Testis (tissue), 2 donors: ENCODE measurements at regions not wholly inside any gene's neighbourhood (a gene's known extent, or its start where the extent isn't known, plus 50 kb on each side); places are given as distances from the start of the nearest gene placed in this dataset.

Experiments used
- DNase-seq: peaks from one replicate; pipeline ENCODE4 v3.0.0-alpha.2; 2019
- H3K27ac ChIP-seq, 2 donors: fragments of 200-600 bp; sonication (generic); one replicate each; pipeline ENCODE4 v1.5.1; 2019
- H3K27me3 ChIP-seq: fragments of 200-600 bp; sonication (generic); one replicate; pipeline ENCODE4 v1.5.1; 2019
- H3K36me3 ChIP-seq: fragments of 200-600 bp; sonication (generic); one replicate; pipeline ENCODE4 v1.5.1; 2017; ENCODE audit warnings: low read depth; ENCODE audit errors: missing control alignments
- H3K4me1 ChIP-seq: fragments of 200-600 bp; sonication (generic); one replicate; pipeline ENCODE4 v1.5.1; 2019
- H3K4me3 ChIP-seq, 2 donors: fragments of 200-600 bp; sonication (generic); one replicate each; pipeline ENCODE4 v1.5.1; 2017 to 2019
- H3K9me3 ChIP-seq: fragments of 200-600 bp; sonication (generic); one replicate; pipeline ENCODE4 v1.5.1; 2017
- POLR2A ChIP-seq: fragments of 450-650 bp; IDR thresholded peaks from one replicate; pipeline ENCODE4 v1.6.1; 2017; ENCODE audit warnings: antibody characterized with exemption, mild to moderate bottlenecking, moderate library complexity
- WGBS, 2 donors: methylation state at CpG; one replicate each; pipeline ENCODE4 v1.1.5; 2018; 5-methylcytosine and 5-hydroxymethylcytosine counted together
- intact Hi-C: fragments of 100-400 bp; cut with DNase I; formaldehyde crosslinking; loops from one replicate; pipeline ENCODE4 v1.15.1; 2023; ENCODE audit warnings: low total_unique reads
- TF ChIP-seq, protein P1 (sequence below), 3 experiments: fragments of 450-650 bp in 2 of 3; fragments of 200-600 bp in 1 of 3; sonication (generic) in 1 of 3; IDR thresholded peaks; one replicate each; pipeline ENCODE4 v1.5.1; 2016 to 2019; ENCODE audit warnings: antibody characterized with exemption in 3 of 3, mild to moderate bottlenecking in 2 of 3, moderate library complexity in 1 of 3

GRCh38 chr21:35345954-35346353, 296.9 kb upstream of the RUNX1 start:
- H3K9me3 ChIP-seq: no peaks in the 10 kb centered on the region
- no peak overlapping the region for H3K4me3 ChIP-seq
- intact Hi-C loops: no loop called here
- TF ChIP-seq, protein P1, sequence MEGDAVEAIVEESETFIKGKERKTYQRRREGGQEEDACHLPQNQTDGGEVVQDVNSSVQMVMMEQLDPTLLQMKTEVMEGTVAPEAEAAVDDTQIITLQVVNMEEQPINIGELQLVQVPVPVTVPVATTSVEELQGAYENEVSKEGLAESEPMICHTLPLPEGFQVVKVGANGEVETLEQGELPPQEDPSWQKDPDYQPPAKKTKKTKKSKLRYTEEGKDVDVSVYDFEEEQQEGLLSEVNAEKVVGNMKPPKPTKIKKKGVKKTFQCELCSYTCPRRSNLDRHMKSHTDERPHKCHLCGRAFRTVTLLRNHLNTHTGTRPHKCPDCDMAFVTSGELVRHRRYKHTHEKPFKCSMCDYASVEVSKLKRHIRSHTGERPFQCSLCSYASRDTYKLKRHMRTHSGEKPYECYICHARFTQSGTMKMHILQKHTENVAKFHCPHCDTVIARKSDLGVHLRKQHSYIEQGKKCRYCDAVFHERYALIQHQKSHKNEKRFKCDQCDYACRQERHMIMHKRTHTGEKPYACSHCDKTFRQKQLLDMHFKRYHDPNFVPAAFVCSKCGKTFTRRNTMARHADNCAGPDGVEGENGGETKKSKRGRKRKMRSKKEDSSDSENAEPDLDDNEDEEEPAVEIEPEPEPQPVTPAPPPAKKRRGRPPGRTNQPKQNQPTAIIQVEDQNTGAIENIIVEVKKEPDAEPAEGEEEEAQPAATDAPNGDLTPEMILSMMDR (IDR thresholded peaks at IDR 0.05): no peak
- TF ChIP-seq POLR2A: no peak
- no peak overlapping the region for H3K27ac ChIP-seq
- no peaks in the 10 kb centered on the region for H3K27me3 ChIP-seq
- no peak for DNase-seq
- no peaks in the 10 kb centered on the region for H3K36me3 ChIP-seq
- H3K4me1 ChIP-seq: no peaks in the 10 kb centered on the region

GRCh38 chr21:35344582-35344981, 295.5 kb upstream of the RUNX1 start:
- DNase-seq: no peak
- H3K36me3 ChIP-seq: no peaks in the 10 kb centered on the region
- intact Hi-C loops: no loop called here
- H3K27me3 ChIP-seq: no peaks in the 10 kb centered on the region
- WGBS, 2 donors: 94% methylated on average over 4 of the region's 4 CpGs
- no peak overlapping the region for H3K27ac ChIP-seq
- no peaks in the 10 kb centered on the region for H3K9me3 ChIP-seq
- no peaks in the 10 kb centered on the region for H3K4me1 ChIP-seq
- H3K4me3 ChIP-seq: no peak overlapping the region
- TF ChIP-seq, protein P1 (IDR thresholded peaks at IDR 0.05): no peak
- TF ChIP-seq POLR2A: no peak

- no peak for DNase-seq
- 77 to 83% methylated on average over 6 of the region's 6 CpGs for WGBS, 2 donors
- no peaks in the 10 kb centered on the region for H3K27me3 ChIP-seq
- no peaks in the 10 kb centered on the region for H3K9me3 ChIP-seq
- H3K27ac ChIP-seq: no peak overlapping the region
- H3K36me3 ChIP-seq: no peaks in the 10 kb centered on the region
- TF ChIP-seq, protein P1 (IDR thresholded peaks at IDR 0.05): no peak
- no peak for TF ChIP-seq POLR2A
- intact Hi-C loops: no loop called here
- H3K4me3 ChIP-seq: no peak overlapping the region
- no peaks in the 10 kb centered on the region for H3K4me1 ChIP-seq
Measured at GRCh38 chr21:35343046-35343819, 294.1 kb upstream of the RUNX1 start.

DNA sequence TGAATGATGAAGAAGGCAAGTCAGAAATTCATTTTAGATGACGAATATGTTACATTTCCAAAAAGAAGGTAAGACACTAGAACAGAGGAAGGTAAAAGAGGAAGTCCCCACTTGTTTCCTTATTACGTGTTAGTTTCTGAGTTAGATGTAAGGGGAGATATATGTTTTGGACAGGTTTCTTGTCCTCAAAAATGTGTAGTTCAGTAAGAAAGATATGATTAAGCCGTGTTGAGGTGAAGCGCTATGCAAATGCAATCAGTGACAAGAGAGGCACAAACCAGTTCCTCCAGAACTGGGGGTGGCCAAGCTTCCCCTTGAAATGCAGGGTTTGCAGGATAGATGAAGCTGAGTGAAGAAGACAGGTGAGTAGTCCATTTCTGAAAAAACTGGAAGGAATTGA, 293.3 kb upstream of the RUNX1 start:
- Histone ChIP-seq H3K4me3 (no peak overlapping the region), H3K9me3 (no peaks in the 10 kb centered on the region), H3K27me3 (no peaks in the 10 kb centered on the region), H3K27ac (no peak overlapping the region), H3K36me3 (no peaks in the 10 kb centered on the region), H3K4me1 (no peaks in the 10 kb centered on the region)
- WGBS, 2 donors: 78 to 86% methylated on average over 4 of the region's 4 CpGs
- DNase-seq: no peak
- TF ChIP-seq, protein P1 (IDR thresholded peaks at IDR 0.05): no peak
- TF ChIP-seq POLR2A: no peak
- intact Hi-C loops: no loop called here

GRCh38 chr21:35340273-35340672, 291.2 kb upstream of the RUNX1 start:
- TF ChIP-seq, protein P1 (IDR thresholded peaks at IDR 0.05): no peak
- no peak for TF ChIP-seq POLR2A
- no peak overlapping the region for H3K27ac ChIP-seq
- H3K4me1 ChIP-seq: no peaks in the 10 kb centered on the region
- H3K36me3 ChIP-seq: no peaks in the 10 kb centered on the region
- H3K27me3 ChIP-seq: no peaks in the 10 kb centered on the region
- no peak for DNase-seq
- intact Hi-C loops: no loop called here
- H3K9me3 ChIP-seq: no peaks in the 10 kb centered on the region
- WGBS, 2 donors: 88% methylated on average over 1 to 2 of the region's 2 CpGs
- no peak overlapping the region for H3K4me3 ChIP-seq
